H1 (cell line): ENCODE measurements at regions not wholly inside any gene's neighbourhood (a gene's known extent, or its start where the extent isn't known, plus 50 kb on each side); places are given as distances from the start of the nearest gene placed in this dataset.

Source experiments
- BACH1 ChIP-seq: IDR thresholded peaks from 2 replicates; pipeline ENCODE4 v1.6.1; 2012; ENCODE audit warnings: low read length, improper control_type of control experiment
- CEBPB ChIP-seq: IDR thresholded peaks from 2 replicates; pipeline ENCODE4 v1.6.1; 2012; ENCODE audit warnings: low read depth, low read length
- CHD2 ChIP-seq: IDR thresholded peaks from 2 replicates; pipeline ENCODE4 v1.6.1; 2012; ENCODE audit warnings: low read length, improper control_type of control experiment
- CTCF ChIP-seq, 3 experiments: IDR thresholded peaks; 1 replicate in 2 of 3; 2 replicates in 1 of 3; pipeline versions ENCODE4 v1.5.1 to v1.6.1; 2011; ENCODE audit warnings: low read length in 3 of 3, mild to moderate bottlenecking in 3 of 3, inconsistent platforms in 2 of 3, low read depth in 1 of 3, moderate library complexity in 1 of 3; ENCODE audit not compliant: insufficient read depth in 1 of 3; ENCODE audit errors: control extremely low read depth in 1 of 3
- E2F6 ChIP-seq: IDR thresholded peaks from 2 replicates; pipeline ENCODE4 v1.6.1; 2012; ENCODE audit warnings: inconsistent platforms
- JUN ChIP-seq: IDR thresholded peaks from 2 replicates; pipeline ENCODE4 v1.6.1; 2011; ENCODE audit warnings: low read depth, mild to moderate bottlenecking, improper control_type of control experiment, low read length
- POLR2AphosphoS5 ChIP-seq: IDR thresholded peaks from 2 replicates; pipeline ENCODE4 v1.6.1; 2011; ENCODE audit warnings: low read depth, low read length
- SIRT6 ChIP-seq: IDR thresholded peaks from one replicate; pipeline ENCODE4 v1.7.1; 2012; ENCODE audit warnings: low read length, inconsistent platforms
- SIX5 ChIP-seq: IDR thresholded peaks from 2 replicates; pipeline ENCODE4 v1.6.1; 2011; ENCODE audit warnings: mild to moderate bottlenecking, low read depth, low read length
- SP1 ChIP-seq: IDR thresholded peaks from 2 replicates; pipeline ENCODE4 v1.6.1; 2011; ENCODE audit warnings: low read depth, low read length
- SP4 ChIP-seq: IDR thresholded peaks from 2 replicates; pipeline ENCODE4 v1.6.1; 2012; ENCODE audit warnings: low read length, inconsistent platforms
- TAF7 ChIP-seq: optimal IDR thresholded peaks from 2 replicates; pipeline ENCODE3; 2011; ENCODE audit warnings: low read depth, mild to moderate bottlenecking, inconsistent platforms, low read length, moderate library complexity, borderline replicate concordance
- TCF12 ChIP-seq: IDR thresholded peaks from 2 replicates; pipeline ENCODE4 v1.6.1; 2011; ENCODE audit warnings: low read depth, mild to moderate bottlenecking, low read length

GRCh38 chr5:129171194-129171944, 76.8 kb downstream of the ISOC1 start:
- TF ChIP-seq TAF7, result no peak
- no peak for TF ChIP-seq POLR2AphosphoS5
- no peak for TF ChIP-seq SIRT6
- TF ChIP-seq SP4, result no peak
- TF ChIP-seq SIX5, result no peak
- TF ChIP-seq TCF12, result no peak
- TF ChIP-seq JUN, result no peak
- no peak for TF ChIP-seq CTCF (IDR thresholded peaks at IDR 0.05; ENCODE audit: control extremely low read depth in 1 of 3, insufficient read depth in 1 of 3, low read depth in 1 of 3, low read length in 3 of 3)
- TF ChIP-seq E2F6, result no peak
- TF ChIP-seq CEBPB, result no peak
- TF ChIP-seq BACH1, result no peak
- no peak for TF ChIP-seq CHD2
- TF ChIP-seq SP1, result no peak
